Central memory CD4-positive, alpha-beta T cell (primary cell): ENCODE measurements at regions not wholly inside any gene's neighbourhood (a gene's known extent, or its start where the extent isn't known, plus 50 kb on each side); places are given as distances from the start of the nearest gene placed in this dataset.

Experiments used
- DNase-seq: peaks from one replicate; pipeline ENCODE4 v3.0.0; 2022

DNA sequence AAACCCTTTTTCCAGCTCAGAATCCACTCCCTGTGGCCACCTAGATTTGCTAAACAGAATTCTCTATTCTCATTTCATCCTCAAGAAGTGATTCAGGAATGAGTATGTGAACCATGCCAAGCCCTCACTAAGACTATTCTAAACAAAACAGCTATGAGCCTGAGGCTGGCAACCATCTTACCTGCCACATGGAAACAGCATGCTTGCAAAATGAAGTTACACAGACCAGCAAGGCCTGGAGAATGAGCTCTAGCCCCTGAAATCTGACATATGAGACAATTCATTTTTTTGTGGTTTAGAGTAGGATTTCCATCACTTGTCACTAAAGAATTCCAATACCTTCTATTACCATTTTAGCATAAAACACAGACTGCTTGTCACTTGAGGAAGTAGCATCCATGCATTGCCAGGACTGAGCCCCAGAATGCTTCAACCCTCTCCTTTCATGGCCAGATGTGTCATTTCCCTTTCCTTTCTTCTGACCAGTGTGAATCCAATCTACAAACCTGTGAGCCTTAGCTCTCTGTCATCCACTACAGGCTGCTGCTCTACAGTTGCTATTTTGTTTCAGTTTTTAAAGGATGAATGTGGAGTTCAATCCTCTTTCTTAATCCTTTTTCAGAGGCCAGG lies 744.3 kb upstream of the ACVR2A start:
- DNase-seq = no peak

DNA sequence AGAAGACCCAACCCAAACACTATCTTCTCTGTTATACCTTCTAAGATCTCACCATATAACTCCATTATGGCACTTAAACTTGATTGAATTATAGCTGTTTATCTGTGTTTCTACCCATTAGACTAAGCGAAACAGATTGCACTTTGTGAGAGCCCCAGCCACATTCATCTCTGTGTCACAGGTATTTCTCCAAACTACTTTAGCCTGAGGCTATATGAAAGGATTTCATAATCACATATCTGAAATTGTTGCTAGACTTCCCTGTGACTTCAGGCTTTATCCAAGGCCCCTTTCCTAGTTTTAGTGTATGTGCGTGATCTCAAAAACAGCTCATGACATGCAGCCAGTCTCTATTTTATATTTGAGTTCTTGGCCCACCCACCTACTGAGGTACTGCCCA lies 745.0 kb upstream of the ACVR2A start:
- DNase-seq = no peak

DNA sequence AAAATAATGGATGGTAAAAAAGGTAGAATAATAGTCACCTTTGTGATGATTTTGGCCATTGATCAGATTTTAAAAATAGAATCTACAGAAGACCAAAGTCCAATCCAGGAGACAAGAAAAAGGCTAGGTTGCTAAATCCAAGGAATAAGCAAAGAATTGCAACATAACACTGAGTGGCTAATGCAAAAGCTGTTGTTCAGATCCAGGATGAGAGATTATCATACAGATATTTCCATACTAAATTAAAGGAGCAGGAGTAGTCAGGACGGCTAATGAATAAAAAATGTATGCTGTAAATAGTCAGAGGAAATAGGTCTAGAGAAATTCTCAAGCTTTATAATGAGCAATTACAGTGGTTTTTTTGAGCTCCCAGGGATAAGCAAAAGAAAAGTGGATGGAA lies 745.9 kb upstream of the ACVR2A start:
- no peak for DNase-seq

DNA sequence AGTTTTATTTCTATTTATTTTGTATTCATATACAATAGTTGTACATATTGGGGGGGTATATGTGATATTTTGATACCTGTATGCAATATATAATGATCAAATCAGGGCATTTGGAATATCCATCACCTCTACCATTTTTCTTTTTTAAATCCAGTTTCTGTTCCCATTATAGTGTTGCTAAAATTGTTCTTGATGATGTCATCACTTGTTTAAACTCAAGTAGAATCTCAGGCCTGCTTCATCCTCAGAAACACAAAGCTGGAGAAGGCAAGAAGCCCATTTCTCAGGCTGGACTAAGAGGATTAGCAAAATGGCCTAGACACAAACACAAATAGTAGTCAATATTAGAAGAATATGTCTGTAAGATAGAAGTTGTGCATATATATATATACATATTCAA lies 747.1 kb upstream of the ACVR2A start:
- DNase-seq = no peak

DNA sequence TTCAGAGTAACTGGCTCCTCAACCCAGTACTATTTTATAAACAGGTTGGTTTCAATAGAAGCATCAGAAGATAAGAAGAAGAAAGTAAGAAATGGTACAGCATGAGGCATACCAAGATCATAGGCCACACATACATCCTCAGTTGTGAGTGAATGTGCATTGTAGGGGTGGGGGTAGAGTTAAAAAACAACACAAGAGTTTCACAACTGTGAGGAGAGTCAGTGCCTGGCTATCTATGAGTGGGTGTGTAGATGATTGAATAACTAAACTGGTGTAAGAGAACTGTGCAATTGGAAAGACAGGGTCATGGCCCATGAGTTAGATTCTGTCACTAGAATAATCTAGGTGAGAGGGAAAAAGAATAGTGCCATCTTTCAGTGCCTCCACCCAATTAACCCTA lies 748.2 kb upstream of the ACVR2A start:
- no peak for DNase-seq

DNA sequence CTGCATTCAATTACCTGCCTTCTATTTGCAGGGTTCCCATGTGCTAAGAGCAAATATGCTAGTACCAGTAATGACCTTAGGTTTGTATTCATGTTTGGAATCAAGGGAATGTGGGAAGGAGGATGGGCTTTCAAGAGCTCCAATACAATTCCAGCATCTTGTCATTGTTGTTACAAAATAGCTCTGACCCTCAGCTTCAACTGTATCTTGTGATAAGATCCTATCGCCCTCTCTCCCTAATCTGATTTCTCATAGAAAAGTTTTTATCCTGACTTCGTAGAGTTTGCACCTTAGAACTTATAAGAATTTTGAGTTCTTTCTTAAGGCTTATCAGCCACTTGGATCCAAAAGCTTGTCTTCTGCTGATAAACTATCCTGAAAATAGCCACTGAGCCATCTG lies 749.5 kb upstream of the ACVR2A start:
- no peak for DNase-seq

DNA sequence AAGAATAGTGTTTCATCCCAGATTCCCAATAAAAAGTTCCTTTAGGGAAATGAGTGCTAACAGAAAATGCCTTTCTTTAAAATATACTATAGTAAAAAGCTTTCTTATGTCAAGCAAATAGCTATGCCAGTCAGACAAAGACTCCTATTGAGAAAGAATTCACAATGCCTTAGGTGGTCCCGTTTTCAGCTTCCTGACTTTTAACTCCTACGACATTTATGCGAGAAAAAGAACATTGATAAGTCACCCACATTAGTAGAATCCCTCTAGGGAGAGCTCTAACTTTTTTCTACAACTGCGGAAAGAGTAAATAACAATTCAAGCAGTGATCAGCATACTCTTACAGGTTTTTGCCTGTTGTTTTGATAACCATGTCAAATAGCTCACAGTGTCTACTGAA lies 750.8 kb upstream of the ACVR2A start:
- no peak for DNase-seq

DNA sequence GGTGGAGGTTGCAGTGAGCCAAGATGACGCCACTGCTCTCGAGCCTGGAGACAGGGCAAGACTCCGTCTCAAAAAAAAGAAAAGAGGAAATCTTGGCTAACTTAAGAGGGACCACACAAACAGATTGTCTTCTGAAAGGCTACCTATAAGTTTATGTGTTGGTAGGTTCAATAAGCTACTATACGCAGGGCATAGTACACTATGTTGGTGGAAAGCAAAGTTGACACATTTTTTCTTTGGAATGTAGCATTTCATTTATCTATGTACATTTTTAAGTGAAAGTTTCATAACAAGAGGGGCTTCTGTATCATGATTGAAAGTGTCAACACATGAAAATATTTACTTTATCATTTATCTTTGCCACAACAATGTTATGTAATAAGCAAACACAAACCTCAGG lies 752.6 kb upstream of the ACVR2A start:
- no peak for DNase-seq

DNA sequence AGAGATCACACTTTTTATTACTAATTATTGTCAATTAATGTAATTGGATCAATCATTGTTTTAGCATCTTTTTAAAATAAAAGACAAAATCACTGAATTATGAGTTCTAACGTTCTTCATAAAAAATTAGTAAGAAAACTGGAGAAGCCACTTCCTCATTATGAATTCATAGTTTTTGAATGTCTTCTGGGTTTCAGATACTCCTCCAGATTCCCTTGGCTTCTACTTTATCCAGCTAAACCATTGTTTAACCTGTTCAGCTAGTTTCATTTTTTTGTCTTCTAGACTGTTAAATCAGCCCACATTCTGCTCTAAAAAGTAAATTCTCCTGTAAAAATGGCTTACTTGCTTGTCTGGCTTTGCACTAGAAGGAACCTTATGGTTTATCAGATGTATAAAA lies 753.4 kb upstream of the ACVR2A start:
- no peak for DNase-seq

DNA sequence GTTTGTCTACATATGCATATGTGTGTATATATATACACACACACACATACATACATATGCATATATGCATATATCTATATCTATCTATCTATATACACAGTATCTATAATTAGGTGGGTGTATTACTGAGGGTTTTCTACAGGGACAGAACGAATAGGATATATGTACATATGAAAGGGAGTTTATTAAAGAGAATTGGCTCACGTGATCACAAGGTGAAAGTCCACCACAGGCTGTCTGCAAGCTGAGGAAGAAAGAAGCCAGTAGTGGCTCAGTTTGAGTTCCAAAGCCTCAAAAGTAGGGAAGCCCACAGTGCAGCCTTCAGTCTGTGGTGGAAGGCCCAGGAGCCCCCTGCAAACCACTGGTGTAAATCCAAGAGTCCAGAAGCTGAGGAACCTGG lies 756.0 kb upstream of the ACVR2A start:
- DNase-seq = no peak

DNA sequence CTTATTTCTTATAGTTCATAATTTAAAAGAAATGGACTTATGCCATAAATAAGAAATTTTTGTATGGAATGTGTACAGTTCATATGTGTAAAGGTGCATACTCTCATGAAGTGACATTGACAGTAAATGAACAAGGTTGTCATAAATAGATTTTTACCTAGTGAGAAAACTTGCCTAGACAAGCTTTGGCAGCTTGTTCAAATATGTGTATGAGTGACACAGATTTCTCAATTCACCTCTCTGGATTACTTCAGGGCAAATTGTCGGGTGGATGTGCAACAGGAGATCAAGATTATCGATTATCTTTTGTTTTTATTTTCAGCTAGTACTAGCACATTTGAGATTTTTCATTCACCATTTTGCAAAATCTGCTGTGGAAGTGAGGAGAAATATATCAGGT lies 758.1 kb upstream of the ACVR2A start:
- DNase-seq = no peak

DNA sequence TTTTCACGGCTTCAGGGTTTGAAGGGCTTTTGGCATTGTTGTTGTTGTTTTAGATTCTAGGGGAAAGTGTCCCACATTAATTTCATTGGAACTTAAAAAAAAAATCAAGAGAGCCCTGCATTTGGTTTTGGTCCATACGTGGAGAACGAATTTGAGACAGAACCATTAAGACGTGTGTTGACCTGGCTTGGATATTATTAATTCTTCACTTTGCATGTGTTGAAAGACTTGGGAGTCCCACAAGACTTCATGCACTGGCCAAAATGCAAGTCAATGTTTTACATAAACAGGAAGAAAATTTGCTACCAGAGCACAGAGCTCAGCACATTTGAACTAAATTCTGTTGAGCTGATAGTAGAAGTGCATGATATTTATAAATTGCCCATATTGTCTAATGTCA lies 761.2 kb upstream of the ACVR2A start:
- DNase-seq = no peak

DNA sequence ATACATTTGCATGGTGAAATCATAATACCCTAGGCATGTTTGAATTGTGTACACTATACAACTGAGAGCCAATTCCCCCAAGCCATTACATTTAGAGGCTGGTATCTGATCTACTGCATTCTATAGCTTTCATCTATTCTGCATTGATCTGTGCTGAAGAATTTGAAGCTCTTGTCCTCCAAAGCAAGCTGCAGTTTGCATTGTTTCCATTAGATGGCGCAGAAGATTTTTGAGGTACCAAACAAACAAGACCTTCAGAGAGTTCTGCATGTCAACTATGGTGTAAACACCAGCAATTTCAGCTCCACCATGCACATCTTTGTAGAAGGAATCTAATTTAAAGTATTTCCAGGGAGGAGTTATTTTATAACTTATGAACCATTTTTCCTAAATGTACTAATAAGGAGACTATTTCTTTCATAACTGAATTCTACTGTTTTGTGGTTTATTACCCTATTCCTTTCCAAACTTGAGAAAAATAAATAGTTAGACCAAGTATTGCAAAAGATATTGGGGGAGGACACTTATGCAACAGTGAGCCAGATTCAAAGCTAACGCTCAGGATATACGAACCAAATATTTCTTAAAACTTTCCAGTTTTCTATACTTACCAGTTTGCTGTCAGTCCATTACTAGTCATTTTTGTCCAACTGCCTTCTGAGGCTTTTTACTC lies 761.8 kb upstream of the ACVR2A start:
- DNase-seq = peak; percentile 47

DNA sequence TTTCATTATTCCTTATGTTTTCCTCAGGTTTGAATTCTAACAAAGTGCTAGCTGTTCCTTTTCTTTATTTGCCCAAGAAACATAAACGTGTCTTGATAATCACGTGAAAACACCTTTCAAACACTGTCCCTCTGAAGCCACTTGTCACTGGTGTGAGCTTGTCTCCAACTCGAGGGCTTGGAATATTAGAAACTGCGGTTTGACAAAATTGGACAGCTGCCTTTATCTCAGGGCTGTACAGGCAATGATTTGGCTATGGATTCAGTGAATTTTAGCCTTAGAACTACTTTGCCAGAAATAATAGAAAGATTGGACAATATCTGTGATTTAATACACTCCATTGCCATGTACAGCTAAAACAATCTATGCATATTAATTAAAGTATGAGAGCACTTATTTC lies 763.0 kb upstream of the ACVR2A start:
- no peak for DNase-seq

DNA sequence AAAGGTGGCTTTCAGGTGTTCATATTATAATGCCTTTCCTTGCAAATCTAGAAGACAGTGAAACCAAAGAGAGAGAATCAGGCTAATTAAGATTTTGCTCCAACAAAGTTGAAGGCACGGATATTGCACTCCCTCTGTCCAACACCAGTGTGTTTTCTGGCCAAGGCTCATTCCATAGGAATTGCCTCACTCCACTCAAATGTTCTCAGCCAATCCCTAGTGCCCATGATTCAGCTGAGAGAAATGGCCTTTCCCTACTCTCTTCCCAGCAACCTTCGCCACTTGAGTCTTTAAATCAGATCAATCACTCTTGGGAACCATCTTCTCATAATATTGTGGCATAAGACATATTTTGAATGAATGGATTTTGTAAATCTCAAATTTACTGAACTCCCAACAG lies 768.2 kb upstream of the ACVR2A start:
- DNase-seq = no peak

DNA sequence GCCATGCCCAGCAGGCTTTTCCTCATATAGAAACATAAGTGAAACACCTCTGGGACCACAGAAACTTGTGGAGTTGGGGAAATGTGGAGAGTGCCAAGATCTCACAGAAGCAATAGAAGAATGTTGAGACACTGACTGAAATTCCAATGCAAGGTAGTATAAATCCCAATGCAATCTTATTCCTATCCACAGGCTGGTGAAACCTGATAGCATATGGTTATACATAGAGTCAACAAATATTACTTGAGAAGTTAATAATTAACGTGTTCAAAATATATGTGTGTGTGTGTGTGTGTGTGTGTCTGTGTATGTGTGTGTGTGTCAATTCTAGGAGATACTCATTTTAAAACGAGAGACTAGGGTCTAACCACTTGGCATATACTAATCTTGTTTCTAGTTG lies 776.8 kb upstream of the ACVR2A start:
- DNase-seq = no peak

DNA sequence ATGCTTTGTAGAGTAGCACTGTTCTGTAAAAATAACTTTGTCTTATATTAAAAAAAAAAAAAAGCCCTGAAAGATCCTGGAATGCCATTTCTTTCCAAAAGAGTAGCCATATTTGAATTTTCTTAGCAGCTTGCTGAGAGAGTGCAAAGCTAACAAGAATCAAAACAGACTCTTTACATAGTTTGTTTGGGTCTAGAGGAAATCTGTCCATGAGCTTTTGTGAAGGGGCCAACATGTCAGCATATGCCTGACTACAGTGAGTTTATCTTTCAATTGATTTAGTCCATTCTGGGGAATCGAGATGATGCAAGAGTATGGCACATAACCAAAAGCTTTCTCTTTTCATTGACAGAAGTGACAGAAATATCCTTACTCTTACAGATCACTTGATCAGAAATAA lies 777.7 kb upstream of the ACVR2A start:
- DNase-seq = no peak

DNA sequence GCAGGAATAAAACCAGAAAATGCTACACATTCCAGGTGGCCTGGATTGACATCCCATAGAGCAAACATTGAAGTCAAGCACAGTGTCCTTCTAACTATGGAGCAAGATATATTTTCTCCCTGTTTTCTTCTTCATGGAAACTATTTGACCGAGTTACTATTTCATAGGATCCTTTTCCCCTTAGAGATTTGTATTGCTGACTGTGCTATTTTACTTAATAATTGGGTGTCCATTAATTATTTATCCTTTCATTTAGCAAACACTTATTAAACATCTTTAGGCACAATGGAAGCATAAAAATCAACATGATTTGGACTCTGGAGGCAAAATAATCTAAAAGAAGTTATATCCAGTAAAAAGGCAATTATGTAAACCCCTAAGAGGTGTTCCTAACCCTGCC lies 782.8 kb upstream of the ACVR2A start:
- no peak for DNase-seq

DNA sequence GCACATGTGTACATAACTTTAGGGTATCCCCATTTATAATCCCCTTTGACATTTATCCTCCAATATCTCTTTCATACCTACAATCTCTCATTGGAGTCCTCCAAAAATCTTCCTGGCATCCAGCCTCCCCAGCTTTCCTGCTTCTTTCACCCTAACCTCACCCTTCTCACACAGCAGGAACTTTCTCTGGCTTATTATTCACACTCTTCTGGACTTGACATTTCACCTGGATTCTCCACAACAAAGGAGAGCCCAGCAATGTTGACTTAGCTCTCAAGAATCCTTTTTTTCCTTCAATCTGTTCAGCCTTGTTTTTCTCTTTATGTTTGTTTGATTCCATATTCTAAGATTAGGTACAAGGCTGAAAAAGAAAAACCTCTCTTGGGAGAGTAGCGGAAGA lies 783.6 kb upstream of the ACVR2A start:
- no peak for DNase-seq

DNA sequence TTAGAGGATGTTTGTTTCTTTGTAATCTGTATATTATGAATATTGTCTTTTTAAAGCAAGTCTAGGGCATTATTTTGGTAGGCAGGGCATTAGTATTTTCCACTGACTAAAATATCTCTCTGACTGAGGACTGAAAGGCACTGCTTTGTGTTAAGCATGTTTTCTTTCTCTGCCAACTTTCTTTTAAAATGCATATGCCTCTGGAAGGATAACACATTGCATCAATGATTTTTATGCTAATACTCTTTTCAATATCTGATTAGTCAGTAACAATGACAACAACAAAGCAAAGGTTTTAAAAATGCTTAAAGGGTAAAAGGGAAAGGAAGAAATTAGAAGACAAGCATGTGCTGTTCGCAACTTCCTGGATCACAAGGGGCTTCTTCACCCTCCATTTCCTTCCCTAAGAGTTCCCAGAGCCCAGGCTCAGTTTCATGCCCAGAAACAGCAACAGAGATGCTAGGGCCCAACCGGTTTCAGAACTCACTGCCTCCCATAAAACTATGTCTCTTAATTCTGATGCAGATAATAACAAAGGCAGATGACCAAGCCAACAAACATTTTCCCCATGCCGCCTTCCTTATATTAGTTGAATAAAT lies 786.8 kb upstream of the ACVR2A start:
- no peak for DNase-seq

DNA sequence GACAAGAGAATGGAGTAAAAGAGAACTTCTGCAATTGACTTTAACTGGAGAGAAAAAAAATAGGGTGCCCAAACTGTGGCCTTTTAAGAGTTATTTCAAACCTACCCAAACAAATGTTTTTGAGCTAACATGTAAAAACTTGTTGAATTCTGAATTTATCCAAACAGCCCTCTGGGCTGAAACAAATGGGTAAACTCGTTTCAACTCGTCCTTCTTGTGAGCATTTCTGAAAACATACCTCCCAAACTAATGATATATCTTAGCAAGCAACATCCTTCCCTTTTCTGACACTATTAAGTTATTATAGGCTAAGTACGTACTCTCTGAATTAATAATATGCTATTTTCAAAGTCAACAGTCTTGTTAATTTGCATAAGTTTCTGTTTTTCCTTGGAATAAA lies 793.0 kb upstream of the ACVR2A start:
- no peak for DNase-seq

DNA sequence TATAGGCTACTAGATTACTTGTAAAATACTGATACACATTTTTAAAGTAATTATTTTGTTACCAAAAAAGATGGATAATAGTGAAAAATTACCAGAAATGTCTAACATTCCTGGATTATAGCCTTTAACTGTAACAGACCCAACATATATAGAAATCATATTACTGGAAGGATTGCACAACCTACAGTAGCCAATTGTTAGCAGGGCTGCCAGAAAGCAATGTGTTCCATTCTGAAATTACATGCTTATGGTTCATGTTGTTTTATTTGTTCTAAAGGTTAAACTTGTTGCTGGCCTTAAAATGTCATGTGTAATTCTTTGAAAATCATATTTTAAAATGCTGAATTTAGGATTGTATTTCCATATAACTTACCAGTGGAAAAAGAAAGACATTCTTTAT lies 793.6 kb upstream of the ACVR2A start:
- DNase-seq = no peak

DNA sequence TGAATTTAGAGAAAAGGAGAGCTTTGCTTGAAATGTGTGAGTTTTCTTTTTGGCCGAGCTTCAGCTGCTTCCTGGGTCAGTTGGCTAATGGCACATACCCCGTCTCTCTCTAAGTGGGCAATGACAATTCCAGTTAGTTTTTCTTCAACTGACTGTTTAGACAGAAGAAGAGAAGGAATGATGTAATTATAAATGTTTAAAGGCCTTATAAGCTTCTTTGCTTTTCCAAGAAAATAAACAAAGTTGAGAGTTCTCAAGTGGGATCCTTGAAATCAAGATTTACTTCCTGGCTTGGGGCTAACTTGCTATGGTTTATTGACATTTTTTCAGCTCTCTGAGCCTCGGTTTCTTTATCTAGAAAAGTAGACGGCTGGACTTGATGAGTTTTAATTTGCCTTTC lies 794.9 kb upstream of the ACVR2A start:
- no peak for DNase-seq

DNA sequence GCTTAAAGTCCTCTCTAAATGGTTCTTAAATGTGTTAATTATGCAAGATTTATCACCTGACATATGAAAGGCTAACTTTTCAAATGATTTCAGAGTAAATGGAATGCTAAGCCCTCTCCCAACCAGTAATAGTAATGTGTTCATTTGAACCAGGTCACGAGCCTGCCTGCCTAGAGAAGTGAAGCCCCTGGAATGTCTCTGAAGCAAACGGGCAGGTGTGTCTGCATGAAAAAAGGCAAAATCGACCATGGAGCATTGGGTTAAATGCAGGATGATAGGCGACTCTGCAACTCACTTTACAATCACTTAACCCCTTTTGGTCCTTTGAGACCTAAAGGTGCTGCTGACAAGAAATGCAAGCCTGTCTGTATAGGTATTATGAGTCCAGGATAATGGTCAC lies 798.4 kb upstream of the ACVR2A start:
- DNase-seq = no peak

DNA sequence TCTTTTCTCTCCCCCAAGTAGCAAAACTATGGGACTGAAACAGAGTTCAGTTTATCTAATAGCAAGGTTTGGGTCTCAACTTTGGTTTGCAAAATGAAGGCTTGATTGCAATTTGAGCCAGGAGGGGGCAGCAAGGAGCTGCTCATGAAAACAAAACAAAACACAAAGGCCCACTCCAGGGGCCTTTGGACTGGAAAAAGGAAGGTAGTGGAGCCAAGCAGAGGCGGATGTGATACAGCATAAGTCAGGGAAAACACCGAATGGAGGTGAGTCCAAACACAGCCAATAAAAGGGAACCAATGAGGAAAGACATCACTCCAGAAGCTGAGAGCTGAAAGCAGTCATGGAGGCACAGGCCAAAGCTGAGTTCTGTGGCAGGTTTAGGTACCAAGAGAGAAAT lies 799.7 kb upstream of the ACVR2A start:
- DNase-seq = peak; percentile 18
